Immature natural killer cell (primary cell): ENCODE measurements at regions not wholly inside any gene's neighbourhood (a gene's known extent, or its start where the extent isn't known, plus 50 kb on each side); places are given as distances from the start of the nearest gene placed in this dataset.
"Not testable (repeated sequence)": the region's sequence is repeated elsewhere in the genome, so short reads cannot be mapped to it uniquely, and the experiment has no call there.

Experiments used
- DNase-seq, 3 donors: peaks; one replicate each; pipeline ENCODE4 v3.0.0; 2022; ENCODE audit warnings: mixed read lengths in 1 of 3
- H3K27ac Mint-ChIP-seq, 6 donors: one replicate each; pipeline ENCODE4 v1.8.0; 2020; ENCODE audit warnings: mixed read lengths in 6 of 6, mild to moderate bottlenecking in 5 of 6, inconsistent platforms in 4 of 6, moderate library complexity in 3 of 6
- H3K27me3 Mint-ChIP-seq, 3 donors: one replicate each; pipeline ENCODE4 v1.8.0; 2020 to 2021; ENCODE audit warnings: low read depth in 3 of 3, mild to moderate bottlenecking in 3 of 3, mixed read lengths in 3 of 3, moderate library complexity in 3 of 3, inconsistent platforms in 1 of 3
- H3K36me3 Mint-ChIP-seq, 3 donors: one replicate each; pipeline ENCODE4 v1.8.0; 2020; ENCODE audit warnings: mixed read lengths in 3 of 3, inconsistent platforms in 2 of 3, mild to moderate bottlenecking in 2 of 3
- H3K4me1 Mint-ChIP-seq, 2 donors: one replicate each; pipeline ENCODE4 v1.8.0; 2020; ENCODE audit warnings: inconsistent platforms in 2 of 2, mild to moderate bottlenecking in 2 of 2, mixed read lengths in 2 of 2, moderate library complexity in 1 of 2
- H3K4me3 Mint-ChIP-seq, 5 donors: one replicate each; pipeline ENCODE4 v1.8.0; 2020; ENCODE audit warnings: mild to moderate bottlenecking in 5 of 5, mixed read lengths in 5 of 5, inconsistent platforms in 3 of 5, moderate library complexity in 3 of 5
- H3K9me3 Mint-ChIP-seq, 6 donors: one replicate each; pipeline ENCODE4 v1.8.0; 2020; ENCODE audit warnings: mild to moderate bottlenecking in 6 of 6, mixed read lengths in 6 of 6, inconsistent platforms in 4 of 6, moderate library complexity in 3 of 6

- not testable (repeated sequence) for H3K36me3 Mint-ChIP-seq, DNase-seq, H3K27me3 Mint-ChIP-seq, H3K27ac Mint-ChIP-seq, H3K4me1 Mint-ChIP-seq, H3K4me3 Mint-ChIP-seq
- peaks cover 4 to 25% (median 9%) of the 10 kb centered on the region in 6 donors for H3K9me3 Mint-ChIP-seq
These were observed 497.4 kb upstream of the PTBP2 start for GRCh38 chr1:96224229-96224628.

- no peak for DNase-seq
- Mint-ChIP-seq H3K27me3 (peaks cover 0 to 2% (median 1%) of the 10 kb centered on the region in 3 donors), H3K4me3 (no peak overlapping the region), H3K36me3 (no peaks in the 10 kb centered on the region), H3K27ac (no peak overlapping the region), H3K9me3 (peaks cover 0 to 9% (median 2%) of the 10 kb centered on the region in 6 donors), H3K4me1 (no peaks in the 10 kb centered on the region)
These were observed 488.2 kb upstream of the PTBP2 start for GRCh38 chr1:96233422-96233821.

DNA sequence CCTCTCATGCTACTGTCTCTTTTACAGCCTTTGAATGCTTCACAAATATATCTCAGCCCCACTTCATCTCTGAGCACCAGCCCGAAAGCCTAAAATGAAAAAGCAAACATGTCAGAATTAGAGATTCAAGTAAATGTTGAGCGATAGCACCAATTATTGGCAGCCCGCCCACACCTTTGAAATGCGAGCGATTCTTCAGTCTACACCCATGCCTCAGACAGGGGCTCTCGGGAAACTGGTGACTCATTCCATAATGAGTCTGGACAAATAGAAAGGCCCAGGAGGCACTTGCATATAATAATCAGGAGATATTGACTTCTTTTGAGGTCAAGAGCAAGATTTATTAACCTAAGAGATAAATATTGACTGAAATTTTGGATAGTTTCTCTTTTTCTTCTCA lies 487.3 kb upstream of the PTBP2 start:
- no peak for DNase-seq
- Mint-ChIP-seq H3K27ac (no peak overlapping the region), H3K27me3 (peaks cover 0 to 2% (median 1%) of the 10 kb centered on the region in 3 donors), H3K9me3 (peaks cover 0 to 9% (median 2%) of the 10 kb centered on the region in 6 donors), H3K4me3 (no peak overlapping the region), H3K36me3 (no peaks in the 10 kb centered on the region), H3K4me1 (no peaks in the 10 kb centered on the region)

DNA sequence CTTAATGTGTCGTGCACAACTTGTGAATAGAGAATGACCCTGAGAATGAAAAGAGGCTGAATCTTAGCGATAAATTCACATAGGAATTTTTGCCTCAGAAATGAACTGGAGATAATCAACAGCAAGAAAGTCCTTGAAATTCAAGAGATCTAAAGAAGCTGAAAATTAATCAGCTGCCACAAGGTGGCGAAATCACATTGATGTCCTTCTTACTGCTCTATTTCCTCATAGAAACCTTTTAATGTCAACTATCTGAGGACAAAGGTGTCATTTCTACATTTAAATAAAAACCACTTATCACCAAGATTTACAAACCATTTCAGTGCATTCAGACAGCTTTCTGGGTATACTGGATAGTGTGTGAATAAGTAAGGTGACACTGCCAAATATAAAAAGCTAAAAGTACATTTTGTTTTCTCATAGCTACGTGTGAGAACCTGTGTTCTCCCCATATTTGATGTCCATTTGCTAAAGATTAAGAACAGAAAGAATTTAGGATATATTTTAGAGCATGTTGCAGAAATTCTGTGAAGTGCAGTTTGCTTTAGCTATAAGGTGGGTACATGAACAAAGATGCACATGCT lies 485.3 kb upstream of the PTBP2 start:
- H3K36me3 Mint-ChIP-seq, result no peaks in the 10 kb centered on the region
- no peak overlapping the region for H3K4me3 Mint-ChIP-seq
- DNase-seq, result no peak
- peaks cover 0 to 6% (median 2%) of the 10 kb centered on the region in 6 donors for H3K9me3 Mint-ChIP-seq
- H3K27me3 Mint-ChIP-seq, result peaks cover 0 to 2% (median 1%) of the 10 kb centered on the region in 3 donors
- no peaks in the 10 kb centered on the region for H3K4me1 Mint-ChIP-seq
- H3K27ac Mint-ChIP-seq, result no peak overlapping the region

- H3K4me3 Mint-ChIP-seq, result no peak overlapping the region
- no peaks in the 10 kb centered on the region for H3K36me3 Mint-ChIP-seq
- H3K9me3 Mint-ChIP-seq, result peaks cover 0 to 6% (median 2%) of the 10 kb centered on the region in 6 donors
- H3K4me1 Mint-ChIP-seq, result no peaks in the 10 kb centered on the region
- no peak overlapping the region for H3K27ac Mint-ChIP-seq
- H3K27me3 Mint-ChIP-seq, result peaks cover 0 to 2% (median 1%) of the 10 kb centered on the region in 3 donors
- DNase-seq, result no peak
These were observed 483.2 kb upstream of the PTBP2 start for GRCh38 chr1:96238426-96238825.

DNA sequence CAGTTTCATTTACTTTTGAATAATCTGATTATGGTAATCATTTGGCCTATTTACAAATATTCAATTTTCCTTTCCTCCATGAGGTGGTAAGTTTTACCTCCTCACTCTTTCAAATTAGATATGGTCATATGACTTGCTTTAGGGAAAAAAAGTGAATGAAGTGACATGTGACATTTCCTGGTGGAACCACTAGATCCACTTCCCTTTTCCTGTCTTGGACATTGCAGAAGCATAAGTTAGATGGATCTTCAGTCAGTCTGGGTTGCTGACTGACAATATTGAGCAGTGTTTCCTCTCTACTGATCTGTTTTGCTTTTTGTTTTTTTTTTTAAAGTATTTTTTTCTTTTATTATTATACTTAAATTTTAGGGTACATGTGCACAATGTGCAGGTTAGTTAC lies 481.1 kb upstream of the PTBP2 start:
- Mint-ChIP-seq H3K27me3 (peaks cover 0 to 2% (median 1%) of the 10 kb centered on the region in 3 donors), H3K4me3 (no peak overlapping the region), H3K36me3 (no peaks in the 10 kb centered on the region), H3K27ac (no peak overlapping the region), H3K4me1 (no peaks in the 10 kb centered on the region), H3K9me3 (peaks cover 0 to 6% (median 4%) of the 10 kb centered on the region in 6 donors)
- no peak for DNase-seq

DNA sequence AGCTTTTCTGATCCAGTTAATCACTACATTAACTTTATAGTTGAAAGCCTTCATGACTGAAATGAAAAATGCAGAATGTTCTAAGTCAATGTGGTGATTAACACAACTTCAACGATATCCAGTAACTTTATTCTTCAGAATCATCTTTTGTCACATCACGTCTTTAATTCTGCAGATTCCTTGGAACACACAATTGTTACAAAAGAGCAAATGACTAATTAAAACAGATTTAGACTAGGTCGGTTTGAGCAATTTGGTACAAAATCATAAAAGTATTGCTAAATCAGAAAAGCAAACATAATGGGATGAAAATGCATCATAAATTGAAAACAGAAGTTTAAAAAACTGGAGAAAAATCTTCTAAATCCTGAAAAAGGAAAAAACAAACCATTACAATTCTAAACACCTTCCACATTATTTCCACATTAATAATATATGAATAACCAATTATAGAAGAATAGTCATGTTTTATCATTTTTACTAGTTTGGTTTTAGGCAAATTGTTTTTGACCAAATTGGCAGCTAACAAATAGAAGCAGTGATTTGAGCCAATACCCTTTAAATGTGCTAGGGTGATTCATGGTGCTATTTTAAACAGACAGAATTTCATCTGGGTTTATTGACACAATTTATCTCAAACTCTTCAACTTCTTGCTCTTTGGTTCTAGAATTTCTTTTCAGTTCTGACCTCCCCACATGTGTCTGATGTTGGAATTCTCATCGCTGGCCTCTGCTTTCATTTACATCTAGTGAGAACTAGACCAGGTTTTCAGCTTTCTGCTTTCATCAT lies 468.1 kb upstream of the PTBP2 start:
- H3K36me3 Mint-ChIP-seq, result peaks cover 0 to 6% (median 0%) of the 10 kb centered on the region in 3 donors
- peaks cover 0 to 1% (median 0%) of the 10 kb centered on the region in 3 donors for H3K27me3 Mint-ChIP-seq
- no peaks in the 10 kb centered on the region for H3K4me1 Mint-ChIP-seq
- H3K4me3 Mint-ChIP-seq, result no peak overlapping the region
- no peak for DNase-seq
- no peak overlapping the region for H3K27ac Mint-ChIP-seq
- peaks cover 4 to 51% (median 14%) of the 10 kb centered on the region in 6 donors for H3K9me3 Mint-ChIP-seq

GRCh38 chr1:96256130-96256790 lies 465.3 kb upstream of the PTBP2 start:
- Mint-ChIP-seq H3K9me3 (peaks cover 4 to 51% (median 18%) of the 10 kb centered on the region in 6 donors), H3K27ac (no peak overlapping the region)

GRCh38 chr1:96259399-96259798 lies 462.2 kb upstream of the PTBP2 start:
- peaks cover 5 to 42% (median 19%) of the 10 kb centered on the region in 6 donors for H3K9me3 Mint-ChIP-seq
- DNase-seq, result no peak
- no peak overlapping the region for H3K27ac Mint-ChIP-seq
- peaks cover 0 to 6% (median 0%) of the 10 kb centered on the region in 3 donors for H3K36me3 Mint-ChIP-seq
- no peak overlapping the region for H3K4me3 Mint-ChIP-seq
- peaks cover 0 to 1% (median 0%) of the 10 kb centered on the region in 3 donors for H3K27me3 Mint-ChIP-seq
- peaks cover 0 to 2% of the 10 kb centered on the region in 2 donors for H3K4me1 Mint-ChIP-seq

More at GRCh38 chr1:96256130-96256790, 465.3 kb upstream of the PTBP2 start:
- H3K36me3 Mint-ChIP-seq, result peaks cover 0 to 6% (median 0%) of the 10 kb centered on the region in 3 donors
- DNase-seq, result no peak
- H3K4me3 Mint-ChIP-seq, result no peak overlapping the region
- no peaks in the 10 kb centered on the region for H3K4me1 Mint-ChIP-seq
- H3K27me3 Mint-ChIP-seq, result peaks cover 0 to 1% (median 0%) of the 10 kb centered on the region in 3 donors

- Mint-ChIP-seq H3K27ac (no peak overlapping the region), H3K36me3 (no peaks in the 10 kb centered on the region), H3K4me1 (no peaks in the 10 kb centered on the region), H3K9me3 (peaks cover 24 to 51% (median 30%) of the 10 kb centered on the region in 6 donors), H3K27me3 (peaks cover 0 to 3% (median 0%) of the 10 kb centered on the region in 3 donors), H3K4me3 (no peak overlapping the region)
- no peak for DNase-seq
These were observed 440.1 kb upstream of the PTBP2 start for GRCh38 chr1:96281491-96281890.

DNA sequence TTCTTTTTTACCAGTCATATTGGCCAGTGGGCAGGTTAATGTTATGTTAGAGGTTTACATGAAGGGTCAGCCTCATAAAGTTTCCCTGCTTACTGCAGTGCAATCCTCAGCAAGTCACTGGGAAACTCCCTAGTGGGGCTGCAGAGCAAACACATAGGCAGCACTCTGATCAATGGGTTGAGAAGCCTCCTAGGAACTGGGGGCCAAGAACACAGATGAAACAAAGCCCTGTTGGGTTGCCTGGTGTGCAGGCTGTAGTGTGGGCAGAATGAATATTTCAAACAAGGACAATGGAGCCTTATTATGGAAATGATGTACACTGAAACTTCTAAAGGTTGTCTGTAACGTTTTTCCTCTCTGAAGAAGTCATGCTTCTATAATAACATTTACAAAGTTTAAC lies 431.6 kb upstream of the PTBP2 start:
- Mint-ChIP-seq H3K4me3 (no peak overlapping the region), H3K9me3 (peaks cover 12 to 57% (median 37%) of the 10 kb centered on the region in 6 donors), H3K4me1 (no peaks in the 10 kb centered on the region), H3K27ac (no peak overlapping the region), H3K27me3 (no peaks in the 10 kb centered on the region), H3K36me3 (no peaks in the 10 kb centered on the region)
- no peak for DNase-seq

DNA sequence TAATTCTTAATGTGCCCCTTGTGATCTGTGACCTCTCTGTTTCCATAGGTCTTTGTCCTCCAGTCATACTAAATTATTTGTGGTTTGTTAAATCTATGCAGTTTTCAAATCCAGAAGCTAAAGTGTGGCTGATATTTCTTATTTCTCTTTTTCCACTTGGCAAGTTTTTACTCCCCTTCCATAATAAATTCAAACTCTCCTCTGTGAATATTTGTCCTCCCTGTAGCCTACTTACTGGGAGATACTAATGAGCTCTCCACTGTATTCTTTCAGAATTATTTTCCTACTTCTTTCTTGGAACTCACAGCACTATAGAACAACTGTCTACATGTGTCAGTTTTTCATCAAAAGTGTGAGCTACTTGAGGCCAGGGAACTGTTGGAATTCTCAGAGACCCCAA lies 430.8 kb upstream of the PTBP2 start:
- no peak for DNase-seq
- Mint-ChIP-seq H3K27ac (no peak overlapping the region), H3K9me3 (peaks cover 12 to 59% (median 39%) of the 10 kb centered on the region in 6 donors), H3K27me3 (no peaks in the 10 kb centered on the region), H3K4me1 (no peaks in the 10 kb centered on the region), H3K36me3 (no peaks in the 10 kb centered on the region), H3K4me3 (no peak overlapping the region)

- Mint-ChIP-seq H3K9me3 (peaks cover 13 to 52% (median 38%) of the 10 kb centered on the region in 6 donors), H3K27me3 (no peaks in the 10 kb centered on the region), H3K36me3 (no peaks in the 10 kb centered on the region), H3K4me3 (no peak overlapping the region), H3K27ac (no peak overlapping the region), H3K4me1 (no peaks in the 10 kb centered on the region)
- DNase-seq, result no peak
These were observed 430.1 kb upstream of the PTBP2 start for GRCh38 chr1:96291468-96291867.

GRCh38 chr1:96292141-96292540 lies 429.4 kb upstream of the PTBP2 start:
- Mint-ChIP-seq H3K4me1 (no peaks in the 10 kb centered on the region), H3K27ac (no peak overlapping the region), H3K9me3 (peaks cover 18 to 48% (median 35%) of the 10 kb centered on the region in 6 donors), H3K4me3 (no peak overlapping the region), H3K36me3 (no peaks in the 10 kb centered on the region), H3K27me3 (peaks cover 0 to 2% (median 0%) of the 10 kb centered on the region in 3 donors)
- DNase-seq, result no peak
